Mammary epithelial cell (primary cell): ENCODE measurements at regions not wholly inside any gene's neighbourhood (a gene's known extent, or its start where the extent isn't known, plus 50 kb on each side); places are given as distances from the start of the nearest gene placed in this dataset.

ENCODE experiments used
- EZH2 ChIP-seq: IDR thresholded peaks from 2 replicates; pipeline ENCODE4 v1.6.1; 2012; ENCODE audit warnings: low read length, inconsistent platforms, borderline replicate concordance
- TF ChIP-seq, protein P1 (sequence below), 2 donors: IDR thresholded peaks in 1 of 2; conservative IDR thresholded peaks in 1 of 2; 2 replicates each; pipeline ENCODE4 v1.5.1; 2011 to 2012; ENCODE audit warnings: inconsistent platforms in 2 of 2, low read length in 2 of 2, mild to moderate bottlenecking in 2 of 2, control low read depth in 1 of 2, low read depth in 1 of 2; ENCODE audit not compliant: insufficient read depth in 1 of 2; ENCODE audit errors: extremely low read depth in 1 of 2

DNA sequence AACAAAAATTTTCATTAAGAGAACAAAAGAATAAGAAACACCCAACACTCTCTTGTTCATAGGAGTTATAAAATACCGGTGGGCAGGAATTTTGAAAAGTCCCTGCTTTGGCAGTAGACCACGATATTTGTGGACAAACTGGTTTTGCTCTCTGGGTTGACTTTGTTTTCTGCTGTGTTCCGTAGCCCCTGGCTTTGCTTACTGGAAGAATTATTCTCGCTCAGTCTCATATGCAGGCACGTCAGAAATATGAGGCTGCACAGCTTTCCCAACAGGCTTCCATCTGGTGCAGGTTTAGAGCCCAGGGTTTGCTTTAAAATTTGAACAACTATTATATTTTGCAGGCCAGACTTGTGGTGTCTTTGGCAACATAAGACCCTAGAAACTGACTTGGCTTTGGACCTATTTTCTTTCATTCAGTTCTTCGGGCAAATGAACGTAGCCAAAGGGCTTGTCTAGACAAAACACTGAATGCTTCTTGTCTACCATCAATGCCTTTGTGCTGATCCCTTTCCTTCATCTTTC is 2012.6 kb downstream of the PCDH9 start:
- TF ChIP-seq, protein P1, sequence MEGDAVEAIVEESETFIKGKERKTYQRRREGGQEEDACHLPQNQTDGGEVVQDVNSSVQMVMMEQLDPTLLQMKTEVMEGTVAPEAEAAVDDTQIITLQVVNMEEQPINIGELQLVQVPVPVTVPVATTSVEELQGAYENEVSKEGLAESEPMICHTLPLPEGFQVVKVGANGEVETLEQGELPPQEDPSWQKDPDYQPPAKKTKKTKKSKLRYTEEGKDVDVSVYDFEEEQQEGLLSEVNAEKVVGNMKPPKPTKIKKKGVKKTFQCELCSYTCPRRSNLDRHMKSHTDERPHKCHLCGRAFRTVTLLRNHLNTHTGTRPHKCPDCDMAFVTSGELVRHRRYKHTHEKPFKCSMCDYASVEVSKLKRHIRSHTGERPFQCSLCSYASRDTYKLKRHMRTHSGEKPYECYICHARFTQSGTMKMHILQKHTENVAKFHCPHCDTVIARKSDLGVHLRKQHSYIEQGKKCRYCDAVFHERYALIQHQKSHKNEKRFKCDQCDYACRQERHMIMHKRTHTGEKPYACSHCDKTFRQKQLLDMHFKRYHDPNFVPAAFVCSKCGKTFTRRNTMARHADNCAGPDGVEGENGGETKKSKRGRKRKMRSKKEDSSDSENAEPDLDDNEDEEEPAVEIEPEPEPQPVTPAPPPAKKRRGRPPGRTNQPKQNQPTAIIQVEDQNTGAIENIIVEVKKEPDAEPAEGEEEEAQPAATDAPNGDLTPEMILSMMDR (conservative IDR thresholded peaks at IDR 0.05 in 1 of 2, IDR thresholded peaks at IDR 0.05 in 1 of 2; ENCODE audit: extremely low read depth in 1 of 2, insufficient read depth in 1 of 2, low read depth in 1 of 2, low read length in 2 of 2) = no peak
- no peak for TF ChIP-seq EZH2
